ENCODE measurements at regions not wholly inside any gene's neighbourhood (a gene's known extent, or its start where the extent isn't known, plus 50 kb on each side); places are given as distances from the start of the nearest gene placed in this dataset.

DNA sequence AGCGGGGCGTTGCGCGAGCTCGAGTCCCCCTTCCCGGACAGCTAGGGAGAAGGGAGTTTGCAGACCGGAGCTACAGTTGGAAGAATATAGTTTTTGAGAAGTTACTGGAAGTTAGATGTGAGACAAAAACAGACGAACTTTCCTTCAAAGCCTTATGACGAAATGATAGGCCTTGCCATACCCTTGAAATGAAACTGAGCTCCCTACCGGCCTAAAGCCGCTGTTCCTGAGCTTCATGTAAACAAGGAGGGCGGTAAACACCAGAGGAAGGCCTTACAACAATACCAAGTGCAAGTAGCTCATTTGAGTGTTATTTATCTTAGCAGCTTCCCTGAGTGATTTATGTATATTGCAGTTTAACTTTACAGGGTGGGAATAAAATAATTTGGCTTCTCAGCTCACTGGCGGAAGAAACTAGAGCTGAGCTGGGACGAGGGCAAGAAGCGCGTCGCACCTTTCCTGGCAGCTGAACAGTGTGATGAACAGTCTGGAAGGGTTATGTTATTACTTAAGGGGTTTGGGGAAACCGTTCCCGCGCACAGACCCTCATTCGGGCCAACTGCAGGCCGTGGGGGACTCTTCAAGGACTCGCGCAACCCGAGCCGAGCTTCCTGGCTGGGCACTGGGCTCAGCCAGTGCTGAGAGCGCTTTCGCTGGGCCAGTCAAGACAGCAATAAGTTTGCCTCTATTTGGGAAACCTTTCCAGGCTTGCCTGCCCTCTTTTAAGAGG, 111.2 kb downstream of the KCNRG start:
- TF ChIP-seq, protein P1, sequence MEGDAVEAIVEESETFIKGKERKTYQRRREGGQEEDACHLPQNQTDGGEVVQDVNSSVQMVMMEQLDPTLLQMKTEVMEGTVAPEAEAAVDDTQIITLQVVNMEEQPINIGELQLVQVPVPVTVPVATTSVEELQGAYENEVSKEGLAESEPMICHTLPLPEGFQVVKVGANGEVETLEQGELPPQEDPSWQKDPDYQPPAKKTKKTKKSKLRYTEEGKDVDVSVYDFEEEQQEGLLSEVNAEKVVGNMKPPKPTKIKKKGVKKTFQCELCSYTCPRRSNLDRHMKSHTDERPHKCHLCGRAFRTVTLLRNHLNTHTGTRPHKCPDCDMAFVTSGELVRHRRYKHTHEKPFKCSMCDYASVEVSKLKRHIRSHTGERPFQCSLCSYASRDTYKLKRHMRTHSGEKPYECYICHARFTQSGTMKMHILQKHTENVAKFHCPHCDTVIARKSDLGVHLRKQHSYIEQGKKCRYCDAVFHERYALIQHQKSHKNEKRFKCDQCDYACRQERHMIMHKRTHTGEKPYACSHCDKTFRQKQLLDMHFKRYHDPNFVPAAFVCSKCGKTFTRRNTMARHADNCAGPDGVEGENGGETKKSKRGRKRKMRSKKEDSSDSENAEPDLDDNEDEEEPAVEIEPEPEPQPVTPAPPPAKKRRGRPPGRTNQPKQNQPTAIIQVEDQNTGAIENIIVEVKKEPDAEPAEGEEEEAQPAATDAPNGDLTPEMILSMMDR (IDR thresholded peaks at IDR 0.05; ENCODE audit: control extremely low read depth, extremely low read depth, low read depth, missing control alignments), result no peak
- POLR2A ChIA-PET, result interaction anchor here (1.6 kb wide), 1 partner anchor 46 kb away, joined by 4 read pairs; no protein-coding TSS in a partner anchor
- CTCF ChIA-PET, result interaction anchor here (1.1 to 5.9 kb wide), 8 partner anchors 9 to 786 kb away, joined by 3 to 31 read pairs (median 3); partner anchors contain the start of gene TRIM13
- DNase-seq (ENCODE audit: extremely low spot score), result no peak

DNA sequence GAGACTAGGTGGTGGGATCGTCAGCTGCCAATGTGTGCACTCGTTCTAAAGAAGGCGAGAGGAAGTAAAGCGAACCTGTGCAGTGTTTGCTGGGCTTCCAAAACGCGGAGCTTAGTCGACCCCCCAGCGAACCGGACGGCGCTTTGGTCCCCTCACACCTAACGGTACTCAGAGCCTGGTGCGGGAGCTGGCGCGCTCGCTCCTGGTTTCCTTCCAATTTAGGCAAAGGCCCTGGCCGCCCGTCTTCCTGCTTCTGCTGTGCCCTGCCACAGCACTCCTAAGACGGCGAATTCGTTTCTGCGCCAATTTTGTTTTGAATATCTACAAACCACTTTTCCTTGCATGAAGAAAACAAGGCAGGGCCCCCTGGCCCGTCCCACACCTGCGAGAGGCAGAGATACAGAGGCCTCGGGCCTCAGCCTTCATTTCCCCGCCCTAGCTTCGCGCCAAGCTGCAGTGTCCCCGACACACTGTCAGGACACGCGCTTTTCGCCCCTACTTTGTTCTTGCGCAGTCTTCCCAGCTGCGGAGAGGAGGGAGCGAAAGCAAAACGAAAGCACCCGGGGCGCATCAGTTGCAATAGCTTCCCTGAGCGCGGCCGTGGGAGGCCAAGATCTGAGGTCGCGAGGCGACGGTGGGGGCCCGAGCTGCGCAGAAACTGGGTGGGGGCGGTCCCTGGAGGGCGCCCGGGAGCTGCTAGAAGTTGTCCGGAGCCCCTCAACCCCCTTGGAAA, 111.9 kb downstream of the KCNRG start:
- ChIA-PET POLR2A (no interaction called here), CTCF (interaction anchor here (1.0 to 5.9 kb wide), 10 partner anchors 9 to 785 kb away, joined by 3 to 31 read pairs (median 3); partner anchors contain the start of gene TRIM13)
- TF ChIP-seq, protein P1 (IDR thresholded peaks at IDR 0.05; ENCODE audit: control extremely low read depth, extremely low read depth, low read depth, missing control alignments), result no peak
- DNase-seq (ENCODE audit: extremely low spot score), result no peak

DNA sequence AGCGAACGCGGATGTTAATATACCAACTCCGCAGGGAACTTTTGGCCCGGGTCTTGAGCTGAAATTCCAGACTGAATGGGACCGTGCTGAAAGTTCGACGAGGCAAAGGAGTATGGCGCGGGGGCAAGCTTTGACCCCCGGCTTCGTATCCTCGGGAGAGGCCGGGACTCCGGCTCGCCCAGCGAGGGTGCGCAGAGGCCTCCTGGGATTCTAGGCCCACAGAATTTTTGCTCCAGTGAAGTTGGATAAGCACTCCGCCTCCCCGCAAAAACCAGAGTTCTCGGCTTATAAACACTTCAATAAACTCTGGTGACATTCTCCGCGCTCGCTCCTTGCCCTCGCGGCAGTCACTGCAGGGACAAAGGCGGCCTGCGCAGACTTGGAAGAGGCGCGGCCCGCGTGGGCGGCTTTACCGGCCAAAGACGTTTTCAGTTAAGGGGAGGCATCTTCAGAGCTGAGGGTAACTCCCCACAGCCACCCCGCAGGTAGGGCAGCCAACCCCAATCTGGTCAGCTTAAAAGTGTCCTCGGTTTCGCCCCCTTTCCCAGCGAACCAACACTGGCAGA, 112.6 kb downstream of the KCNRG start:
- CTCF ChIA-PET, result interaction anchor here (1.0 to 5.9 kb wide), 6 partner anchors 10 to 151 kb away, joined by 3 to 31 read pairs (median 3); partner anchors contain the start of gene TRIM13
- TF ChIP-seq, protein P1 (IDR thresholded peaks at IDR 0.05; ENCODE audit: control extremely low read depth, extremely low read depth, low read depth, missing control alignments), result no peak
- POLR2A ChIA-PET, result no interaction called here
- no peak for DNase-seq (ENCODE audit: extremely low spot score)

DNA sequence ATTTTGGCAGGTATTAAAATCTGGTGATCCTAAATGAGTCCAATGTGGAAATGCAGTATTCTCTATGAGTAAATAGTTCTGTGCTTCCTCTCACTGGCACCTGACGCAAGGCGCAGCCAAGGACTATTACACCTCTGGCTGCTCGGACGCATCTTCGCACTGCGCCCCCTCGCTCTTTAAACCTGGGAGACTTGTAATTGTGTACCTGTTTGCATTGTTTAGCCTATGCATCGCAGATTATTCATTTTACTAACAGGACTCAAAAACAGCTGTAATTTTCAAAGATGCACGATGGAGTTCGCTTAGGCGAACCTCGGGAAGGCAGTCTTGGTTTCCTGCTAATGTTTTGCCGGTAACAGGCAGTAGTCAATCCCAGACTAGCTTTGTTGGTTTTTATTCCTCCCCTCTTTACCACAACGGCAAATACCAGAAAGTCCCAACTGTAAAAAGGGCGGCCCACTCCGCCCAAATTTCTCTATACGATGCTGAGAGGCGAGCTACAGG, 113.2 kb downstream of the KCNRG start:
- CTCF ChIA-PET, result interaction anchor here (1.1 to 5.9 kb wide), 3 partner anchors 43 to 192 kb away, joined by 3 to 31 read pairs (median 8); partner anchors contain the start of genes SPRYD7 and TRIM13
- DNase-seq (ENCODE audit: extremely low spot score), result no peak
- POLR2A ChIA-PET, result no interaction called here
- TF ChIP-seq, protein P1 (IDR thresholded peaks at IDR 0.05; ENCODE audit: control extremely low read depth, extremely low read depth, low read depth, missing control alignments), result no peak

DNA sequence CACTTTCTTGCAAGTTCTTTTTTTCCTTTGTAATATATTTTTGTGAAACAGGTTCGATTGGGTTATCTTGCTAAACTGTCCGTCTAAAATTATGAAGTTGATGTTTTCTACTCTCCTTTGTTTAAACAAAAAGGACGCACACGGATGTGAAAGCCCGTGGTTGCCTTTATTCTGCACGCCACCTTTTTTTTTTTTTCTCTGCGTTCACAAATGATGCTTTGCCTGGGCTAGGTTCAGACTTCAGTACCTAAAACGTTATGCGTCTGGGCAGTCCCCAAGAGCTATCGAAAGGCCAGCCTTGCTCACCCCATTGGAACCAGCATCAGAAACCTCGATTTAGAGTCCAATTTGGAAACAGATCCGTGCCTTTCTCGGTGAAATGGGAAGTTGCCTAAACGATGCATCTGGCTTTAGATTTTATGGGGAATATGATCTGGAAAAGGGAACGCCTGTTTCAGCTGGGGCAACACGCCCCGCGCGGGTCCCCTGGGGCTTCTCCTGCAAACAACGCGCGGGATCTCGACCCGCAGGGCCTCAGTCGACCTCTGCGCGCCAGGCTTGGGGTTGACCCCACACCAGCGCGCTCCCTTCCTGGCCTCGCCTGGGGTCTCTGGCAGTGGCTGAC, 113.9 kb downstream of the KCNRG start:
- no peak for DNase-seq (ENCODE audit: extremely low spot score)

More for the DNA sequence above, 113.9 kb downstream of the KCNRG start:
- TF ChIP-seq, protein P1 (IDR thresholded peaks at IDR 0.05; ENCODE audit: control extremely low read depth, extremely low read depth, low read depth, missing control alignments), result no peak
- ChIA-PET POLR2A (no interaction called here), CTCF (interaction anchor here (1.1 to 5.9 kb wide), 3 partner anchors 44 to 193 kb away, joined by 3 to 31 read pairs (median 8); partner anchors contain the start of genes SPRYD7 and TRIM13)
